Pulmonary artery endothelial cell (primary cell): ENCODE measurements at regions not wholly inside any gene's neighbourhood (a gene's known extent, or its start where the extent isn't known, plus 50 kb on each side); places are given as distances from the start of the nearest gene placed in this dataset.
"Not testable (repeated sequence)": the region's sequence is repeated elsewhere in the genome, so short reads cannot be mapped to it uniquely, and the experiment has no call there.

ENCODE experiments used
- DNase-seq: peaks from one replicate; pipeline ENCODE4 v3.0.0-alpha.2; 2011; ENCODE audit warnings: low read depth, low spot score

DNA sequence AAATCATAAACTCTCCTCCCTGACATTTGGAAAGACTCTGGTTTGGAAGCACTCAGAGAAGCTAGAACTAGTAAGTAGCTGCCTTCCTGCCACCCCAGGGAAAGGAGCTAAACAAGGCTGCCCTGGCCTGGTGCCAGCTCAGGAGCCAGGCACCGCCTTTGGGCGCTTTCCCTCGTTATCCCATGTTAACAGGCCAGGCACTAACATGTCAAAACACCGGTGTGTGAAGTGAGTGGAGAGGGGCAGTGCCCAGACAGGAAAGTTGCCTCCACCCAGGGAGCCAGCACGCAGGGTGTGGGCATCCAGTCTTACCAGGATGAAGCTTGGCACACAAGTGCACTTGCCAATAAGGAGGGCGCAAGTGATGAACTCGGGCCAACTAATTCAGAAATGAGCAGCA lies 346.8 kb downstream of the RRAGC start:
- DNase-seq, result no peak

DNA sequence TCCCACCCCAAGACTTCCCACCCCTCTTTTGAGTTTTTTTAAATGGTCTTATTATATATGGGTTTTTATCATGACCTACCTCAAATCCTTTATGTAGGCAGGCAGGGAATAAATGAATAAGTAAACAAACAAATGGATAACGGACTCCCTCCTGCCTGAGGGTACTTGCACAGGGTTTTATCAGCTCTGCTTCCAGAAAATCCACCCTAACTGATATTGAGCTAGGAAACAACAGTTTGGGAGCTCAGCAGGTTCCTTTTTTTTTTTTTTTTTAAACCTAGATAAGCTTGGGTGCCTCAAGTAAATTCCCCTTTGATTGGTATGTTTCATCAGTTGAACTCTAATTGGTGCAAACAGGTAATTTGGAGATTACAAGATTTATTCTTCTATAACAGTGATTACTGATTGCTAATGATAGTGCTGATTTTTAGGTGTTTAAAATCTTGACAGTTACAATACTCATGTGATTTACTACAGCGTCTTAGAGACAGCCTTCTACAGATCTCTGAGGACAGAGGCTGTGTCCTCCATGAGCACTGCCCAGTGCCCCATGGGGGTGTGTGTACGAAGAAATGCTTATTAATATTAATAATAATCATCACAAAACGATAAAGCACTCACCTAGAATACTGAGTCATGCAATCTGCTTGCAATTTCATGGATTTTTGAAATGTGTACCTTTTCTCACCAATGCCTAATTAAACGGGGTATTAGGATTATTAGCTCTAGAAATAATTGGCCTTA lies 347.4 kb downstream of the RRAGC start:
- DNase-seq, result no peak

DNA sequence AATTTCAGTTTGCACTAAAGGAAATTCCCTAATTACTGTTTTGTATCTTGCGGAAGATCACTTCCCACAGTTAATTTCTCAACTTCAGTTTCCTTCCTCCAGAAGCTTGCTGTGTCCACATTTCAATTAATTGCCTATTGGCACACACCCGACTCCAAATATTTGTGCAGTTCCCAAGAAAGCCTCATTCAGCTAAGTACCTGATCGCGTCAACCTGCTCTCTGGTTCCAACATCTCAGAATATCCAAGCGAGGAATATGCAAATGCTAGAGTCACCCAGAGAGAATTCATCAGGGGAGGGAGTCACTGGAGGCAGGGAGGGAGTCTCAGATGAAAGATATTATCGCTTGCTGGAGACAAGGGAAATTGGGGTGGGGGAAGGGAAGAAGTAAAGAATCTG lies 351.3 kb downstream of the RRAGC start:
- DNase-seq, result no peak

DNA sequence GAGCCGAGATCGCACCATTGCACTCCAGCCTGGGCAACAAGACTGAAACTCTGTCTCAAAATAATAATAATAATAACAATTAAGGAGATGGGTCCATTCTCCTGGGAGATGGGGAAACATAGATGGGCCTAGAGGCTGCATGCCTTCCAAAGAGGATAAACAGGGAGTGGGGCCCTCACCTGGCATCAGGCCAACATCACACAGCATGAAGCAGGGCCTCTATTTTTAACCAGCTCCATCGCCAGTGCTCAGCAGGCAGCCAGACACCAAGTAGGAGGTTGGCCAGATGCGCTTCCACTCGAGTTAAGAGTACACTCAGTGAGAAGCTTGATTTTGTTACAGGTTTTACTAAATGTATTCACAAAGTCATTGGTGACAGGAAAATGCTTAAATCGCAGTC lies 352.0 kb downstream of the RRAGC start:
- no peak for DNase-seq

DNA sequence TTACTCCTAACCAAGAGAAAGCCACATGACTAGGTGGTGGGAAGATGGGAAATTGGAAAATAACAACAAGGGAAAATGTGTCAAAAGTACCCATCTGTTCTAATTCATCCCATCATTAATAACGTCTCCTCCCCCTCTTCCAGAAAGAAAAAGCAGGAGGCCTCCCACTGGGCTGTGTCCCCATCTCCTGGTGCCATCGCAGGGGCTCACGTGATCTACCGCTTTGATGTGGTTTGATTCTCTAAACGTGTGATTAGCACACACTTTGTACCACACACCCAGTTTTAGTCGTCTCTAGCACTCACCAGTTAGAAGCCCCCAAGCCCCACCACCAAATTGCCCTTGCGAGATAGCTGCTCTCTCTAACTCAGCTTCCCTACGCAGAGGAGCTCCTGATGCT lies 353.6 kb downstream of the RRAGC start:
- DNase-seq, result no peak

DNA sequence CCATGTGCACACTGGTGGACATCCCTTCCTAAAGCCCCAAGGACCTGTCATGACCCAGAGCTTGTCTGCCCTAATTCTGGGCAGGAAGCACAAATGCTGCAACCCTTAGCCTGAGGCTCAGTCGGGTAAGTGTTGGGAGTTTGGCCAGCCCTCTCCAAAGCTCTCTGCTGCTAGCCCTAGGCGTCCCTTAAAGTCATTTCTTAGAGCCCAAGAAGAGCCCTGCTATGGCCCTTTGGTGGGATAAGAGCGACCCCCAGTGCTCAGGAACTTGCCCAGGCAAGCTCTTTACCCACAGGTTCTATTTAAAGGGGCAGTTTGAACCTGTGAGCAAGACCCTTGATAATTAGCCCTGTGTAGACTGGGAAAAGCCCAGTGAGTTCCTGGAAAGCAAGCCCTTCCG lies 356.8 kb downstream of the RRAGC start:
- DNase-seq, result no peak

DNA sequence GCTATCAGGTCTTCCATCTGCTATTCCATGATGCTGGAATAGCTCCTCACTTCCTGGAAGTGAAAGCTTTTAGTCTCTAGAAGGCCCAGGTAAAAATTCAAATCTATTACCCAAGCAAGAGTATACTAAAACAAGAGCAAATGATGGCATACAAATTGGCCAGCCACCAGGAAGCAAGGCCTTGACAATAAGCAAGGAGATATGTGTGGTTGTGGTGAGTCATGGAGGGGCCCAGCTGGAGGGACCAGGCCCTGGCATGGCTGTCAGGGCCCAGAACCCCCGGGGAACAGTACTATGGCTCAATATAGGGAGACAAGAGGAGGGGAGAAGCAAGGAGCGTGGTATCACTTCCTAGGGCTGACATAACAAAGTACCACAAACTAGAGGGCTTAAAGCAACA lies 358.7 kb downstream of the RRAGC start:
- no peak for DNase-seq

DNA sequence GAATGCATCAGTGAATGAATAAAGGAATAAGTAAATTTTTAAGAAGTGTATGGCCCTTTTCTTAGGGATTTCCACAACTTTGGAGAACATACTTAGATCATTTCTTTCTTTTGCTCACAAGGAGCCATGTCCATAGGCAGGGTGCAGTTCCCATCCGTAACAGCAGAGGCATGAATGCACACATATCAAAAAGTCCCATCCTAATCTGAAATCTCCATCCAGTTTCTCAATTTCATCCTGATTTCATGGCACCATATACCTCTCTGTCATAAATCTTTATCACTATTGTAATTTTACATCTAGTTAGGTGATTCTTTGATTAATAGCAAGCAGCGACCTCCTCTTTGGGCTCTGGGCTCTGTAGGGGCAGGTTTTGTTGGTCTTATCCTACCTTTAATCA lies 359.2 kb downstream of the RRAGC start:
- no peak for DNase-seq

DNA sequence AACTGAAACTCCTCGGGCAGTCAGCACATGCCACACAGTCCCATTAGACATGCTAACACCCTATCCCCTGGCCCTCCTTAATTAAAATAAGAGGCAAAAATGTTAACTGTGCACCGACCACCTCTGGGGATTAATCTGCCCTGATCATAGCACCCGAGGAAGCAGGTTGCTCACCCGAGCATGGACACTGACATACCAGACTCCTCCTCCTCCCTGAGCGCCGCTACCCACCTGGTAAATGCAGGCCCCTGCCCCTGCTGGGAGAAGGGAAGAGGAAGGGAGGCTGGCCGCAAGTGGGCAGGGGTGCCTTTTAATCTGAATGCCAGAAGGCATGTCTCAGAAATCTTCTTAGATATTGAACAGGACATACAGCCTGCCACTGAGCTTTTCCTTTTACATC lies 360.9 kb downstream of the RRAGC start:
- no peak for DNase-seq

DNA sequence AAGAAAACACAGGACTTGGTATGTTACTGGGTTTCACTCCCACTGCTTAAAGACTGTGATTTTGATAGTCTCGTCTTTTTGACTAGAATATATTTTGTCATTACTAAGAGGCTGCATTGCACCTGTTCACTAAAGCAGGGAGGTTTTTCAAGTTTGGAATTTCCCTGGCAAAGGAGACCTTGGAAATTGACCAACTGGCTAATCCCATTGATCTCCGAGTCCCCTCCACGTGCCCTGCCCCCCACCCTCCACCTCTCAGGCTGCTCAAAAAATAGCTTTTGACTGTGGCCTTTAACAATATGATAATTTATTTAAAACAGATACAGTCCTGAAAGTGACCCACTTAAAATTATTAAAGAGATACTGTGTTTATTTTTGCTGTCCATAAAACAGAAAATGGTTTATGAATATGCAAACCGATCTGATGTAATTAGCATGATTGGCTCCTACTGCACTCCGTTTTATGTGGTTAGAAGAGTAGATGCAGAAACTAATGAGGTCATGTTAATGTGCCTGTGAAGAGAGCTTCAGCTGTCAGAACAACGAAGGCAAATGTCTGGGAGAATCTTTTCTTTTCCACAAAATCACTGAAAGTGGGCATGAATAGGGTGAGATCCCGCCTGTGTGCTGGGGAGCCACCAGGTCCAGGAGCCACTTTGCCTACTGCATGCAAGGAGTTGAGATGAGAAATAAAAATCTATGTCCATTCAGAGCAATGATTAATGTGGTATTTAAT lies 361.5 kb downstream of the RRAGC start:
- DNase-seq, result no peak

DNA sequence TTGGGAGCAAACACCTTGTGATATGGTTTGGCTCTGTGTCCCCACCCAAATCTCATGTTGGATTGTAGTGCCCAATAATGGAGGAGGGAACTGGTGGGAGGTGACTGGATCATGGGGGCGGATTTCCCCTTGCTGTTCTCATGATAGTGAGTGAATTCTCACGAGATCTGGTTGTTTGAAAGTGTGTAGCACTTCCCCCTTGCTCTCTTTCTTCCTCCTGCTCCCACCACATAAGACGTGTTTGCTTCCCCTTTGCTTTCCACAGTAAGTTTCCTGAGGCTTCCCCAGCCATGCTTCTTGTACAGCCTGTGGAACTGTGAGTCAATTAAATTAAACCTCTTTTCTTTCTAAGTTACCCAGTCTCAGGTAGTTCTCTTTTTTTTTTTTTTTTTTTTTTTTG lies 366.3 kb downstream of the RRAGC start:
- DNase-seq, result not testable (repeated sequence)

DNA sequence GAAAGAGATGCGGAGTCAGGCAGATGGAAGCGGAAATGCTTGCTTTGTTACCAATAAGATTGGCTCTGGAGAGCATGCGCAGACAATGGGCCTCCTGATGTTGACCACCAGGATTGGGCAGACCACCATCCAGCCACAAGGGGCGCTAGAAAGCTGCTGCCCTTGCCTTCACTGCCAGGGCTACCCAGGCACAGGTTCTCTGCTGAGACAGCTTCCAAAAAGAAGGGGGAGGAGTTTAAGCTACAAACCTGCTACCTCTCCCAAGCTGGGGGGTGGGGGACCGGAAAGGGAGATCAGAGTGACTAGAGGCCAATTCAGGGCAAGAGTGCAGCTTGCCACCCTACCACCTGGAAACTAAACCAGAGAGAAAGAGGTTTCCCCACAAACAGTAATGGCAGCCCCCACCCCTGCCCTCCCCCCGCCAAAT lies 369.7 kb downstream of the RRAGC start:
- DNase-seq, result peak; percentile 2

DNA sequence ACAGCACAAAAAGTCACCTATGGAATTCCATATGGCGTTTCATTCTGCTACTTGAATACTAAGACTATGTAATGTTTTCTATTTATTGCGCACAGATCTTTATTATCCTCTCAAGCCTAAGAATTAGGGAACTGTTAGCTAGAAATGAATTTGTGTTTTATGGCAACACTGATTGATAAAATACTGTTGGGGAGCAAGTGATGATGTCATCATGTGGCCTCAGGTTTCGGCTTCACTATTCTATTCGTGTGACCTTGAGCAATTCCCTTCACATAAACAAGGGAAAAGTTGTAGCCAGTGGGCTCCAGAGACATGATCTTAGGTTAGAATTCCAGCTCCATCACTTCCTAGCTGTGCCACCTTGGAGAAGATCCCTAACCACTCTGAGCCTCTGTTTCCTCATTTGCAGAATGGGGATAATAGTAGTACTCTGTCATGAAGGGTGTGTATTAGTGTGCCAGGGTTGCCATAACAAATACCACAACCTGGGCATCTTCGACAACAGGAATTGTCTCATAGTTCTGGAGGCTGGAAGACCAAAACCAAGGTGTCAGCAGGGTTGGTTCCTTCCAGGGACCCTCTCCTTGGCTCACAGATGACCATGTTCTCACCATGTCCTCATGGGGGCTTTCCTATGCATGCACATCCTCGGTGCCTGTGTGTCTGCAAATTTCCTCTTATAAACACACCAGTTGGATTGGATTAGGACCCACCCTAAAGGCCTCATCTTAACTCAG lies 371.2 kb downstream of the RRAGC start:
- no peak for DNase-seq

DNA sequence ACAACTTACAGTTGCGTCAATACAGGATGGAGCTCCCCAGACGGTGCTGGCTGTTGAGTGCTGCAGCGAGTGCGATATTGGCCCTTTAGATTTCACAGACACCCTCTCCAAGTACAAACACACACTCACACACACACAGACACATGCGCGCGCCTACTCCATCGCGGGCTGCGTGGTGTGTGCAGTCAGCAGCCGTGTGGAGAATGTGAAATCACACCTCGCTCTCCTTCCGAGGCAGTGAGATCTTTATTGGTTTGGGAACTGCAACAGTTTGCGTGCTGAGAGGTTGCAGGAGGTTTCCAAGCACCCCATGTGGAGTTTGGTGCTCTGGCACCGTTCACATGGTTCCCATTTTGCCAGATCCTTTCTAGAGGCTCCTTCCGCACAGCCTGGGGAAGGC lies 372.2 kb downstream of the RRAGC start:
- DNase-seq, result no peak

DNA sequence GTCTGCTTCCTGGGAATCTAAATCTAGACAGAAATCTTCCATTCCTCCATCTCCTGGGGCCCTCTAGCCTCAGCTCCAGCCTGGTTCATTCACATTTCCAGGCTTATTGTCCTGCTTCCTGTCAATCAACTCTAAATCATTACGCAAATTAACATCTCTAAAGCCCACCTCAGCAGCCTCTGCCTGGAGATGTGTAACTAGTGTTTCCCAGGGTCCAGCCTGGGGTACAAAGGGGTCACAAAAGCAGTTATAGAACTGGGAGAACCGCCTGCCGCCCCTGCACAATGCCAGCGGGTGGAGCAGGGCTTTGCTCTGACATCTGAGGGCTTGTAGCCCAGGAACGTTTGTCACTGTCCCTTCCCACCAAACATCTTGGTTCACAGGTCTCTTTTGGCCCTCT lies 373.5 kb downstream of the RRAGC start:
- DNase-seq, result no peak

DNA sequence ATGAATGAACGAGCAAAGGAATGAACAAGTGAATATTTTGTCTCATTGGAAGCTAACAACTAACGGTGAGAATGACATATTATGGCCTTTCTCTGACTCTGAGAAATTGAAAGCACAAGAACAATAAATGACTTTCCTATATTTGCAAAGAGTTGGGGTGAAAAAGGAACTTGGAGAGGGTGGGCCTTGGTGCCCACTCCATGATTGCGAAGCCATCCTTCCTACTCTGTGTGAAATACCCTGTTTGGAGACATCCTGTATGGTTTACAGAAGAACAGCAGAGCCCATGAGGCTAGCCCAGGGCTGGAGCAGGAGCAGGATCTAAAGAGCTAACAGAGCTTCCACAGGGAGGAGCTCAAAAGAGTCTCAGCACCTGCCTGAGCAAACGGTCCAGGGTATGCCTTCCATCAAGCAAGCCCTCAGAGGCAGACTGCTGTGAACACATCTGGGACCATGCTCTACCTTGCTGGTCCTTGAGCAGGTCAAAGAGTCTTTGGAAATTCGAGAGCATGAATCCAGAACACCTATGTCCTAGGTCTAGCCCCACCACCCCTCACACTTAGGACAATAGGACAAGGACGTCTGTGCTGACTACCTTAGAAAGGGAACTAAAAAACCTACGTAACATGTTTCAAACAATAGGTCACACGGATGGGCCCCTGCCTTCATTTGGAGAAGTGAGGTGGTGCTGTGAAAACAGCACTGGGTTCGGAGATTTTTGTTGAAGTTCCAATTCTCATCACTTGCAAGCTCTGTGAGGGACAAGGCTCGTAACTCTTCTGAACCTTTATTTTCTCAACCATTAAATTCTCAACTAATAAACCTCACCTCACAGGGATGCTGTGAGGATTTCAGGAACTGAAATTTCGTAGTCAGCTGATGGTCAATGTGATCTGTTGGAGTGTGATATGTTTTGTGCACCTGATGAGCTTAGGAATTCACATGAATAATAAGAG lies 377.4 kb downstream of the RRAGC start:
- DNase-seq, result no peak

DNA sequence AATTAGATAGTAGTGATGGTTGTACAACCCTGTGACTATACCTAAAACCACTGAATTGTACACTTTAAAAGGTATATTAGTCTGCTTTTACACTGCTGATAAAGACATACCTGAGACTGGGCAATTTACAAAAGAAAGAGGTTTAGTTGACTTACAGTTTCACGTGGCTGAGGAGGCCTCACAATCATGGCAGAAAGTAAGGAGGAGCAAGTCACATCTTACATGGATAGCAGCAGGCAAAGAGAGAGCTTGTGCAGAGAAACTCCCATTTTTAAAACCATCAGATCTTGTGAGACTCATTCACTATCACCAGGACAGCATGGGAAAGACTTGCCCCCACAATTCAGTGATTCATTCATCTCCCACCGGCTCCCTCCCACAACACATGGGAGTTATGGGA lies 379.9 kb downstream of the RRAGC start:
- DNase-seq, result not testable (repeated sequence)

DNA sequence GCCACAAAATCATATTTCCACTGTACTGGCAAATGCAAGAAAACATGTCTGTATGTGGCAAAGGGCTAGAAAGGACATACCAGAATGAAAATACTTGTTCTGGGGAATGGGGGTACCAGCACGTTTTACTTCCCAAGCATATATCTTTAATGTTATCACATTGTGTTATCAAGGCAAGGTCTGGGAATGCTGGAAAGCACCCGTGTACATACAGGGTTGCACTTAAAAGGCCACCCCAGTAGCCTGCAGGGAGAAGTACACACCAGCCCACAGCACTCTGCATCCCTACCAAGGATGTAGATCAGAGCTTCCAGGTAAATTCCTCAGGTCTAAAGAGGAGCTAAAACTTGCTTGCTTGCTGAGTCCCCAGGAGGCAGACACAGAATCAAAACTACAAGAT lies 381.8 kb downstream of the RRAGC start:
- DNase-seq, result no peak

DNA sequence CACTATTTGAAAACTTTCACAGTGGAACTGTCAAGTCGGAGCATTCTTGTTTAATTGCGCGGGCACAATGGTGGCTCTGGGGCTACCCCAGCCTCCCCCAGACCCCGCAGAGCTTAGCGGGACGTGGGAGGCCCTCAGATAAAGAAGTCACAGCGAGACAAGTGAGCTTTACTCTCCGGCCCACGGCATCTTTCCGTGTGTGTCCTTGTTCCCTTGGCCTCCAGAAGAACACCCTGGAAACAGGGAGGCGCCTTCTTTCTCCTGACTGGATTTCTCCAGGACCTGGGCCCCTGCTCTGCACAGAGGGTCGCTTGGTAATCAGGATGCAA lies 382.8 kb downstream of the RRAGC start:
- DNase-seq, result no peak

DNA sequence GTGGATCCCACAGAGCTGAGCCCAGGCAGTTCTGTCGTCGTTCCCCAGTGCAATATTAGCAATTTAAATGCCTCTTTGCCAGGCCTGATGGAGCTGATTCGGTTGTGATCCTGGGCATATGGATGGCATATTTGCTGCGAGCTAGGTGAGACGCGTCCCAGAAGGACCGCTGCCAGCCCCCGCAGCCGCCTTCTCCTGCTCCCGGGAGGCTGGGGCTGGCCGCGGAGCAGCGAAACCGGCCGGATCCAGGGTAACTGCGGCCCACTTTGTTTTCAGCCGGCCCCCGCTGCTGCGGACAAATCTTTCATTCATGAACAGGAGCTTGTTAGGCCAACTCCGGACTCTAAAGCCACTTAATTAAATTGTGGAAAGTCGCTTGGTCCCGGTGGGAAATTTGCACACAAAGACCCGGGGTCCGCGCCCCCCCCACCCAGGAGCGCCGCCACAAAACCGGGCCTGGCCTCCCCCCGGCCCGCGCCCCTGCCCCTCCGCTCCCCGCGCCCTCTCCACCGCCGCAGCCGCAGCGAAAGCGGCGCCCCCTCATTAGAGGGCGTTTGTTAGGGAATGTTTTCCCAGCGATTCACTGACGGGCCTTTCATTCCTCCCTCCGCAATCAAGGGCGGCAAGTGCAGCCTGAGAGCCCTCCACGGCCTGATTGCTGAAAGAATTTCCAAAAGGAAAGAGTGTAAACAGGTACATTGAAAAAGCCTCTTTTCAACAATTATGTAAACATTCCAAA lies 383.3 kb downstream of the RRAGC start:
- no peak for DNase-seq

DNA sequence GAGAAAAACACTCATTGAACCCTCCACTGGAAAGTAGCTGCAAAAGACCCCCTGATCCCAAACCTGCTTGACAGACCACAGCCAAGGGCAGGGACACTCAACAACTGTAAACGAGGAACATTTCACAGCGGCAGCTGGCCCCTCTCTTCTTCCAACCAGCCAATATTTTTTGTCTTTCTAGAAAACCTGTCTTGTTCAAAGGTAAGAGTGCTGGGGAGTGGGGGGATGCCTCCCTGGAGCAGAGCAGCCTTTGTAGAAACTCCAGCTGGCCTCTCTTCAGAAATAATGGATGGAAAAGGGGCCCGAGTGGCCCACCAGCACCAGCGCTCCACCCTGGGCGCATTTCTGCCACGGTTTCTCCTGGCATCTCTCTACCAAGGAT lies 384.0 kb downstream of the RRAGC start:
- no peak for DNase-seq
